SK-N-SH (cell line): ENCODE measurements at regions not wholly inside any gene's neighbourhood (a gene's known extent, or its start where the extent isn't known, plus 50 kb on each side); places are given as distances from the start of the nearest gene placed in this dataset.

Experiments used
- CTCF ChIA-PET: fragments of 300-600, 350-600 bp; formaldehyde crosslinking; extraction: SDS; loops from one replicate; lab custom pipeline; 2021; lab: Yijun Ruan, JAX
- POLR2A ChIA-PET: fragments of 350-600 bp; sonication (Branson Sonifier 250); formaldehyde crosslinking; extraction: SDS; loops from one replicate; lab custom pipeline; 2020; ENCODE audit warnings: antibody characterized with exemption, inconsistent platforms; lab: Yijun Ruan, JAX
- DNase-seq: peaks from one replicate; pipeline ENCODE4 v3.0.0; 2012
- H2AFZ ChIP-seq: fragments of 200-600 bp; sonication (generic); 2 replicates; pipeline ENCODE4 v1.8.1; 2016; ENCODE audit warnings: antibody characterized with exemption, mild to moderate bottlenecking, low read depth
- H3F3A ChIP-seq: fragments of 200-600 bp; sonication (generic); replicated peaks from 2 replicates; pipeline ENCODE3; 2016; ENCODE audit warnings: antibody characterized with exemption, mild to moderate bottlenecking; ENCODE audit not compliant: insufficient read depth
- H3K27ac ChIP-seq, 2 experiments: fragments of 200-500 bp in 1 of 2; fragments of 200-600 bp in 1 of 2; sonication (Bioruptor generic) in 1 of 2; sonication (generic), shearing (Covaris generic) in 1 of 2; 2 replicates each; pipeline versions ENCODE4 v1.5.1 to v1.6.1; 2014 to 2016; ENCODE audit warnings: low read depth in 2 of 2, inconsistent platforms in 1 of 2, low read length in 1 of 2, mild to moderate bottlenecking in 1 of 2, mixed read lengths in 1 of 2
- H3K27me3 ChIP-seq: fragments of 200-600 bp; sonication (generic), shearing (Covaris generic); 2 replicates; pipeline ENCODE4 v1.6.1; 2016; ENCODE audit warnings: mixed run types; ENCODE audit not compliant: insufficient read depth
- H3K36me3 ChIP-seq, 2 experiments: fragments of 200-500 bp in 1 of 2; fragments of 200-600 bp in 1 of 2; sonication (Bioruptor generic) in 1 of 2; sonication (generic) in 1 of 2; replicated peaks in 1 of 2; 2 replicates each; pipeline versions ENCODE3 to v1.5.1; 2014 to 2016; ENCODE audit warnings: low read length in 1 of 2, mild to moderate bottlenecking in 1 of 2; ENCODE audit not compliant: insufficient read depth in 2 of 2, control insufficient read depth in 1 of 2
- H3K4me1 ChIP-seq, 2 experiments: fragments of 200-500 bp in 1 of 2; fragments of 200-600 bp in 1 of 2; sonication (Bioruptor generic) in 1 of 2; sonication (generic), shearing (Covaris generic) in 1 of 2; 2 replicates each; pipeline versions ENCODE4 v1.5.1 to v1.6.1; 2014 to 2016; ENCODE audit warnings: low read depth in 1 of 2, low read length in 1 of 2, mixed run types in 1 of 2; ENCODE audit not compliant: insufficient read depth in 2 of 2, control insufficient read depth in 1 of 2
- H3K4me2 ChIP-seq: fragments of 200-600 bp; sonication (generic), shearing (Covaris generic); 2 replicates; pipeline ENCODE4 v1.6.1; 2017; ENCODE audit warnings: mixed run types
- H3K4me3 ChIP-seq, 2 experiments: fragments of 200-500 bp in 1 of 2; fragments of 200-600 bp in 1 of 2; sonication (Bioruptor generic) in 1 of 2; sonication (generic), shearing (Covaris generic) in 1 of 2; 2 replicates each; pipeline versions ENCODE4 v1.5.1 to v1.8.1; 2014 to 2016; ENCODE audit warnings: low read depth in 2 of 2, inconsistent platforms in 1 of 2, low read length in 1 of 2, mild to moderate bottlenecking in 1 of 2, mixed read lengths in 1 of 2, moderate library complexity in 1 of 2
- H3K79me2 ChIP-seq: fragments of 200-600 bp; sonication (generic); 2 replicates; pipeline ENCODE4 v1.8.1; 2017; ENCODE audit warnings: mild to moderate bottlenecking; ENCODE audit not compliant: insufficient read depth
- H3K9ac ChIP-seq: fragments of 200-600 bp; sonication (generic); 2 replicates; pipeline ENCODE4 v1.6.1; 2017; ENCODE audit warnings: mixed run types
- H3K9me2 ChIP-seq: fragments of 200-600 bp; sonication (generic); 2 replicates; pipeline ENCODE4 v1.6.1; 2017; ENCODE audit warnings: mixed run types
- H3K9me3 ChIP-seq: fragments of 200-600 bp; sonication (generic); 2 replicates; pipeline ENCODE4 v1.6.1; 2017; ENCODE audit warnings: mixed run types, mild to moderate bottlenecking, moderate library complexity
- H4K20me1 ChIP-seq: fragments of 200-600 bp; sonication (generic); 2 replicates; pipeline ENCODE4 v1.6.1; 2017; ENCODE audit warnings: mild to moderate bottlenecking, mixed run types; ENCODE audit not compliant: insufficient read depth
- CHD2 ChIP-seq: fragments of 150-350 bp; IDR thresholded peaks from 2 replicates; pipeline ENCODE4 v1.6.1; 2018; ENCODE audit warnings: low read length; ENCODE audit not compliant: partially characterized antibody
- EP300 ChIP-seq, 2 experiments: IDR thresholded peaks; 2 replicates each; pipeline versions ENCODE4 v1.4.0 to v1.6.1; 2012; ENCODE audit warnings: borderline replicate concordance in 1 of 2, low read depth in 1 of 2, low read length in 1 of 2
- FOSL2 ChIP-seq: IDR thresholded peaks from 2 replicates; pipeline ENCODE4 v1.4.0; 2012; ENCODE audit warnings: low read depth, mild to moderate bottlenecking, moderate library complexity, borderline replicate concordance
- FOXM1 ChIP-seq: IDR thresholded peaks from 2 replicates; pipeline ENCODE4 v1.4.0; 2012; ENCODE audit warnings: low read depth, mild to moderate bottlenecking
- GABPA ChIP-seq: IDR thresholded peaks from 2 replicates; pipeline ENCODE4 v1.4.0; 2012; ENCODE audit warnings: low read depth, mild to moderate bottlenecking
- JUND ChIP-seq: IDR thresholded peaks from 2 replicates; pipeline ENCODE4 v1.4.0; 2012
- MEF2A ChIP-seq: IDR thresholded peaks from 2 replicates; pipeline ENCODE4 v1.4.0; 2012; ENCODE audit warnings: low read depth, borderline replicate concordance
- MXI1 ChIP-seq: IDR thresholded peaks from 2 replicates; pipeline ENCODE4 v1.6.1; 2012; ENCODE audit warnings: mild to moderate bottlenecking, low read depth, low read length, improper control_type of control experiment
- POLR2AphosphoS5 ChIP-seq: IDR thresholded peaks from 2 replicates; pipeline ENCODE4 v1.6.1; 2012; ENCODE audit warnings: low read depth, low read length
- RCOR1 ChIP-seq: fragments of 150-350 bp; IDR thresholded peaks from 2 replicates; pipeline ENCODE4 v1.6.1; 2017; ENCODE audit warnings: antibody characterized with exemption, low read length
- REST ChIP-seq: IDR thresholded peaks from 2 replicates; pipeline ENCODE4 v1.6.1; 2012; ENCODE audit warnings: mild to moderate bottlenecking, low read depth, low read length, moderate library complexity
- RFX5 ChIP-seq: IDR thresholded peaks from 2 replicates; pipeline ENCODE4 v1.6.1; 2012; ENCODE audit warnings: mild to moderate bottlenecking, improper control_type of control experiment, low read length
- TAF1 ChIP-seq: IDR thresholded peaks from 2 replicates; pipeline ENCODE4 v1.6.1; 2012; ENCODE audit warnings: low read depth, mild to moderate bottlenecking, low read length, moderate library complexity, borderline replicate concordance
- TCF12 ChIP-seq: IDR thresholded peaks from 2 replicates; pipeline ENCODE4 v1.4.0; 2012
- YY1 ChIP-seq: IDR thresholded peaks from 2 replicates; pipeline ENCODE4 v1.4.0; 2012; ENCODE audit warnings: low read depth, mild to moderate bottlenecking
- WGBS: methylation state at CpG from one replicate; pipeline ENCODE4 v1.1.6; 2017; ENCODE audit warnings: low lambda C conversion rate; 5-methylcytosine and 5-hydroxymethylcytosine counted together
- TF ChIP-seq, protein P1 (sequence below): IDR thresholded peaks from 2 replicates; pipeline ENCODE4 v1.4.0; 2012; ENCODE audit warnings: low read depth, borderline replicate concordance
- TF ChIP-seq, protein P2 (sequence below): IDR thresholded peaks from 2 replicates; pipeline ENCODE4 v1.4.0; 2012; ENCODE audit warnings: low read depth, borderline replicate concordance
- TF ChIP-seq, protein P3 (sequence below): fragments of 200-600 bp; sonication (generic); IDR thresholded peaks from 2 replicates; pipeline ENCODE4 v1.6.1; 2017; ENCODE audit warnings: antibody characterized with exemption, mild to moderate bottlenecking, moderate library complexity

GRCh38 chr7:81385370-81385769 lies 384.5 kb downstream of the HGF start:
- no peak for TF ChIP-seq RCOR1
- no peak for TF ChIP-seq JUND
- TF ChIP-seq TCF12 = no peak
- TF ChIP-seq FOXM1 = no peak
- TF ChIP-seq TAF1 = no peak
- no peak for TF ChIP-seq POLR2AphosphoS5
- TF ChIP-seq, protein P1, sequence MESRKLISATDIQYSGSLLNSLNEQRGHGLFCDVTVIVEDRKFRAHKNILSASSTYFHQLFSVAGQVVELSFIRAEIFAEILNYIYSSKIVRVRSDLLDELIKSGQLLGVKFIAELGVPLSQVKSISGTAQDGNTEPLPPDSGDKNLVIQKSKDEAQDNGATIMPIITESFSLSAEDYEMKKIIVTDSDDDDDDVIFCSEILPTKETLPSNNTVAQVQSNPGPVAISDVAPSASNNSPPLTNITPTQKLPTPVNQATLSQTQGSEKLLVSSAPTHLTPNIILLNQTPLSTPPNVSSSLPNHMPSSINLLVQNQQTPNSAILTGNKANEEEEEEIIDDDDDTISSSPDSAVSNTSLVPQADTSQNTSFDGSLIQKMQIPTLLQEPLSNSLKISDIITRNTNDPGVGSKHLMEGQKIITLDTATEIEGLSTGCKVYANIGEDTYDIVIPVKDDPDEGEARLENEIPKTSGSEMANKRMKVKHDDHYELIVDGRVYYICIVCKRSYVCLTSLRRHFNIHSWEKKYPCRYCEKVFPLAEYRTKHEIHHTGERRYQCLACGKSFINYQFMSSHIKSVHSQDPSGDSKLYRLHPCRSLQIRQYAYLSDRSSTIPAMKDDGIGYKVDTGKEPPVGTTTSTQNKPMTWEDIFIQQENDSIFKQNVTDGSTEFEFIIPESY = no peak
- no peak for TF ChIP-seq FOSL2
- TF ChIP-seq, protein P2, sequence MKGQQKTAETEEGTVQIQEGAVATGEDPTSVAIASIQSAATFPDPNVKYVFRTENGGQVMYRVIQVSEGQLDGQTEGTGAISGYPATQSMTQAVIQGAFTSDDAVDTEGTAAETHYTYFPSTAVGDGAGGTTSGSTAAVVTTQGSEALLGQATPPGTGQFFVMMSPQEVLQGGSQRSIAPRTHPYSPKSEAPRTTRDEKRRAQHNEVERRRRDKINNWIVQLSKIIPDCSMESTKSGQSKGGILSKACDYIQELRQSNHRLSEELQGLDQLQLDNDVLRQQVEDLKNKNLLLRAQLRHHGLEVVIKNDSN = no peak
- no peak for TF ChIP-seq CHD2
- no peak for TF ChIP-seq EP300 (IDR thresholded peaks at IDR 0.05; ENCODE audit: borderline replicate concordance in 1 of 2, low read depth in 1 of 2, low read length in 1 of 2)
- TF ChIP-seq MEF2A = no peak
- no peak for TF ChIP-seq GABPA
- TF ChIP-seq RFX5 = no peak
- no peak for TF ChIP-seq YY1
- TF ChIP-seq REST = no peak
- TF ChIP-seq, protein P3, sequence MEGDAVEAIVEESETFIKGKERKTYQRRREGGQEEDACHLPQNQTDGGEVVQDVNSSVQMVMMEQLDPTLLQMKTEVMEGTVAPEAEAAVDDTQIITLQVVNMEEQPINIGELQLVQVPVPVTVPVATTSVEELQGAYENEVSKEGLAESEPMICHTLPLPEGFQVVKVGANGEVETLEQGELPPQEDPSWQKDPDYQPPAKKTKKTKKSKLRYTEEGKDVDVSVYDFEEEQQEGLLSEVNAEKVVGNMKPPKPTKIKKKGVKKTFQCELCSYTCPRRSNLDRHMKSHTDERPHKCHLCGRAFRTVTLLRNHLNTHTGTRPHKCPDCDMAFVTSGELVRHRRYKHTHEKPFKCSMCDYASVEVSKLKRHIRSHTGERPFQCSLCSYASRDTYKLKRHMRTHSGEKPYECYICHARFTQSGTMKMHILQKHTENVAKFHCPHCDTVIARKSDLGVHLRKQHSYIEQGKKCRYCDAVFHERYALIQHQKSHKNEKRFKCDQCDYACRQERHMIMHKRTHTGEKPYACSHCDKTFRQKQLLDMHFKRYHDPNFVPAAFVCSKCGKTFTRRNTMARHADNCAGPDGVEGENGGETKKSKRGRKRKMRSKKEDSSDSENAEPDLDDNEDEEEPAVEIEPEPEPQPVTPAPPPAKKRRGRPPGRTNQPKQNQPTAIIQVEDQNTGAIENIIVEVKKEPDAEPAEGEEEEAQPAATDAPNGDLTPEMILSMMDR = no peak
- no peak for TF ChIP-seq MXI1
- no peaks in the 10 kb centered on the region for H3K9me2 ChIP-seq
- H3K9ac ChIP-seq = no peak overlapping the region
- no peak overlapping the region for H2AFZ ChIP-seq
- H3K79me2 ChIP-seq = no peaks in the 10 kb centered on the region
- H3K9me3 ChIP-seq = no peaks in the 10 kb centered on the region
- H4K20me1 ChIP-seq = no peaks in the 10 kb centered on the region
- H3K4me2 ChIP-seq = no peak overlapping the region
- no peaks in the 10 kb centered on the region for H3K36me3 ChIP-seq
- no peaks in the 10 kb centered on the region for H3K27me3 ChIP-seq
- H3F3A ChIP-seq = peaks cover 3% of the 10 kb centered on the region
- no peak overlapping the region for H3K27ac ChIP-seq
- POLR2A ChIA-PET = no interaction called here
- no peaks in the 10 kb centered on the region; a peak in 2 of 4 replicates for H3K4me1 ChIP-seq
- 96% methylated on average over 1 of the region's 1 CpG for WGBS
- CTCF ChIA-PET = no interaction called here
- H3K4me3 ChIP-seq = no peak overlapping the region
- DNase-seq = no peak
